ENCODE measurements at regions not wholly inside any gene's neighbourhood (a gene's known extent, or its start where the extent isn't known, plus 50 kb on each side); places are given as distances from the start of the nearest gene placed in this dataset.

DNA sequence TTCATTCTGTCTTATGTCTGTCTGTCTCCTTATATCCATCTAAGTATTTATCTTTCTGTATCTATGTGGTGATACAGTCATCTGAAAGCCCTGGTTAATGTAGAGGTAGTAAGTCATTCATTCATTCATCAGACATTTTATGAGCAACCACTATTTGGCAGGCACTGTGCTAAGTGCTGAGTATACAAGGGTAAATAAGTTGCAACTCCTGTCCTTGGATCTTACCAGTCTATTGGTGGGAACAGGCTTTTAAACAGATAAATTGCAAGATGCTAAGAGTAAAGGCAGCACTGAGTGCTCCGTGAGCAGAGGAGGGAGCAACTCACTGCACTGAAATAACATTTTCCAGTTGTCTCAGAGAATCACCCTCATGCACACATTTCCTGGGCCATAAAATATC lies 68.6 kb downstream of the TMEM30B start:
- H3K4me3 ChIP-seq (ENCODE audit: low read length), result no peak overlapping the region
- no peaks in the 10 kb centered on the region for H3K4me1 ChIP-seq (ENCODE audit: control insufficient read depth, insufficient read depth, low read length)
- H3K9ac ChIP-seq (ENCODE audit: low read length), result no peak overlapping the region
- no peaks in the 10 kb centered on the region for H3K36me3 ChIP-seq (ENCODE audit: control insufficient read depth, insufficient read depth, low read length)
- H3K27me3 ChIP-seq (ENCODE audit: control insufficient read depth, insufficient read depth, low read length), result no peaks in the 10 kb centered on the region
- H3K27ac ChIP-seq (ENCODE audit: low read depth, low read length), result no peak overlapping the region

DNA sequence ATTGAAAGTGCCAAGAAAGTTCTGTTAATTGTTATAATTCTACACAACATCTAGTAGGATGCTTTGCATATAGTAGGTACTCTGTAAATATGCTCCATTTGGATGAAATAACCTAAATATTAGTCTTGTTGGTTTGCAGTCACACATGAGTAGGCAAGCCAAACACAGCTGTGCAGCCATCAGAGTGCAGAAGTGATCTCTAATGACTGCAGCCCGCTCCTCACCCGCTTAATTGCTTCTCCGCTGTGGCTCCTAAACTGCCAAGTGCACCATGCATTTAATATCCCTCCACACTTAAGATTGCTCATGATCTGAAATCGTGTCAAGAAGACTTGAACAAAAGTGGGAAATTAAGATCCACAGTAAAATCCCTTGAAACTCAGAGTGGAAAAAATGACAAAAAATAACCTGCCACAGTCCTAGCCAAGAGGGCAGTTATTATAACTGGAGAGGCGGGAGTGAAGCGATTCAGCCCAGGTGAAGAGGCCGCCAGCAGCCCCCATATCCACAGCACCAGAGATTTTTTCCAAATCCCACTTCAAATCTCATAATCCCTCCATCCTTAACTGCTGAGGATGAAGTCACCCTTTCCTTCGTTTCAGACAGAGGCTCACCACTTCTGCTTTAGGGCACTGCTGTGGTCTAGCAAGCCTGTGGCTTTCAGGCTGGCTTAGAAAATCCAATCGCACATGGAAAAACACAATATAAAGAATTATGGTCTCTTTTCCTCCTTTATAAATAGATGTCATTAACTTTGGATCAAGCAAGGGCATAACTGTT lies 69.5 kb downstream of the TMEM30B start:
- no peaks in the 10 kb centered on the region for H3K4me1 ChIP-seq (ENCODE audit: control insufficient read depth, insufficient read depth, low read length)
- no peaks in the 10 kb centered on the region for H3K36me3 ChIP-seq (ENCODE audit: control insufficient read depth, insufficient read depth, low read length)
- H3K4me3 ChIP-seq (ENCODE audit: low read length), result no peak overlapping the region
- H3K27ac ChIP-seq (ENCODE audit: low read depth, low read length), result no peak overlapping the region
- no peak overlapping the region for H3K9ac ChIP-seq (ENCODE audit: low read length)
- no peaks in the 10 kb centered on the region for H3K27me3 ChIP-seq (ENCODE audit: control insufficient read depth, insufficient read depth, low read length)

DNA sequence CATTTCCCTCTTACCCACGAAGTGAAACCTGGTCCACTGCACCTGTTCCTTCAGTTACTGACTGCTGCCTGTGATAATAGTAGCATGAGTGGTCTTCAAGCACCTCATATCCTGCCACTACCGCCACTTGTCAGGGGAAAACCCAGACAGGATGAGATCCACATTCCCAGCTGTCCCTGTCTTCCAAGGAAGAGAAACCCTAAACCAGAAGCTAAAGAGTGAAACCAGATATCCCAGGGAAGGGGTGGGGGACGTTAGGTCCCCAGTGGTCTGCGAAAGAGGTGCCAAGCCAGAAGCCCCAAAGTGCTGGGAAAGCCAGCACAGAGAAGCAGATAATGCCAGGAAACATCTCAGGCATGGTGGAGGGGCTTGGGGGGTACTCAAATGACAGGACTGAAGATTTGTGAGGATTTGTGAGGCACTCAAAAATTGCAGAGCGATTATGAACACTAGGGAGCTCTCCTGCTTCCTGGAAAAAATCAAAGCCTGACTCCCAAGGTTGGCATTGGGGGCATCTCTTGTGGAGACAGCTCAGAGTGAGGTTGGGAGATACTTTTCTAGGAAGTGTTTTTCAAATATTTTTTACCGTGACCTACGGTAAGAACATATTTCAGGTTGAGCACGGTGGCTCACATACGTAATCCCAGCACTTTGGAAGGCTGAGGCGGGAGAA lies 77.9 kb downstream of the TMEM30B start:
- Histone ChIP-seq H3K4me3 (ENCODE audit: low read length) (no peak overlapping the region), H3K27ac (ENCODE audit: low read depth, low read length) (no peak overlapping the region), H3K27me3 (ENCODE audit: control insufficient read depth, insufficient read depth, low read length) (no peaks in the 10 kb centered on the region), H3K9ac (ENCODE audit: low read length) (no peak overlapping the region), H3K4me1 (ENCODE audit: control insufficient read depth, insufficient read depth, low read length) (no peaks in the 10 kb centered on the region), H3K36me3 (ENCODE audit: control insufficient read depth, insufficient read depth, low read length) (no peaks in the 10 kb centered on the region)

DNA sequence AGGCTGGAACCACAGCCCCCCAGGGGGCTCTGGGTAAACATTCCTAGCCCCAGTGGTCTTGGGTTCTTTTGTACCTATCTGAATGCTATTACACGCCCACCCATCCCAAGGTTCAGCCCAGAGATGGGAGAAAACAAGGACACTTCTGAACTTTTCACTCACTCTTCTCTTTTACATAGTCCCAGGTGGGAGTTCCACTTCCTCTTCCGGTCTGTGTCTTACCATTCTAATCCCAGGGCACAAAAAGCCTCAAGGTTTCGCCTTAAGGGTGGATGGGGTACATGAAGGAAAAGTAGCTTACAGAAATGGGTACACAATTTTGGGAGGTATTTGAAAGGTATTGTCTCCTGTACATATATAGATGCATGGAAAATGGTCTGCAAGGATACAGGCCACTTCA lies 79.0 kb downstream of the TMEM30B start:
- H3K4me3 ChIP-seq (ENCODE audit: low read length), result no peak overlapping the region
- H3K9ac ChIP-seq (ENCODE audit: low read length), result no peak overlapping the region
- H3K36me3 ChIP-seq (ENCODE audit: control insufficient read depth, insufficient read depth, low read length), result no peaks in the 10 kb centered on the region
- no peaks in the 10 kb centered on the region for H3K4me1 ChIP-seq (ENCODE audit: control insufficient read depth, insufficient read depth, low read length)
- H3K27me3 ChIP-seq (ENCODE audit: control insufficient read depth, insufficient read depth, low read length), result no peaks in the 10 kb centered on the region
- H3K27ac ChIP-seq (ENCODE audit: low read depth, low read length), result no peak overlapping the region

DNA sequence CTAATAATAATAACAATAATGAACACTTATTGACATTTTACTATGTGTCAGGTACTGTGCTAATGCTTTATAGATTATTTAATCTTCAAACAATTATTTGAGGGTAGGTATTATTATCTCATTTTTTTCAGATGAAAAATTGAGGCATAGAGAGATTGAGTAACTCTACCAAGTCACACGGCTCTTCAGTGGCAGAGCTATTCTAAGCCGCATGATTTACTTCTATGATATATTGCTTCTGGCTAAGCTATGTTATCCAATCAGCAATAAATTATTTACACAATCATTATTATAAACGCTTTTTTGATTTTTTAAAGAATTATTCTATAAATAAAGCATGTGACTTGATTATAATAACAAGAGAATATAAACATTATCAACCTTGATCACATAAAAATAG lies 80.0 kb downstream of the TMEM30B start:
- Histone ChIP-seq H3K36me3 (ENCODE audit: control insufficient read depth, insufficient read depth, low read length) (no peaks in the 10 kb centered on the region), H3K9ac (ENCODE audit: low read length) (no peak overlapping the region), H3K27ac (ENCODE audit: low read depth, low read length) (no peak overlapping the region), H3K4me1 (ENCODE audit: control insufficient read depth, insufficient read depth, low read length) (no peaks in the 10 kb centered on the region), H3K4me3 (ENCODE audit: low read length) (no peak overlapping the region), H3K27me3 (ENCODE audit: control insufficient read depth, insufficient read depth, low read length) (no peaks in the 10 kb centered on the region)

DNA sequence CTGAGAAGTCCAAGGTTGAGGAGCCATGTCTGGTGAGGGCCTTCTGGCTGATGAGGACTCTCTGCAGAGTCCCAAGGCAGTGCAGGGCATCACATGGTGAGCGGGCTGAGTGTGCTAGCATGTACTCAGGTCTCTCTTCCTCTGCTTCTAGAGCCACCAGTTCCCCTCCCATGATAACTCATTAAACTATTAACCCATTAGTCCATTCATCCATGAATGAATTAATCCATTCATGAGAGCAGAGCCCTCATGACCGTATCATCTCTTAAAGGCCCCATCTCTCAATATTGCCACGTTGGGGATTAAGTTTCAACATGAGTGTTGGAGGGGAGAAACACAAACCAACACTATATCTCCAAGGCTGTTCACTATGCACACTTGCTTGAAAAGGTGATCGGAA lies 83.7 kb downstream of the TMEM30B start:
- Histone ChIP-seq H3K4me1 (ENCODE audit: control insufficient read depth, insufficient read depth, low read length) (no peaks in the 10 kb centered on the region), H3K4me3 (ENCODE audit: low read length) (no peak overlapping the region), H3K27ac (ENCODE audit: low read depth, low read length) (no peak overlapping the region), H3K36me3 (ENCODE audit: control insufficient read depth, insufficient read depth, low read length) (no peaks in the 10 kb centered on the region), H3K27me3 (ENCODE audit: control insufficient read depth, insufficient read depth, low read length) (no peaks in the 10 kb centered on the region), H3K9ac (ENCODE audit: low read length) (no peak overlapping the region)

DNA sequence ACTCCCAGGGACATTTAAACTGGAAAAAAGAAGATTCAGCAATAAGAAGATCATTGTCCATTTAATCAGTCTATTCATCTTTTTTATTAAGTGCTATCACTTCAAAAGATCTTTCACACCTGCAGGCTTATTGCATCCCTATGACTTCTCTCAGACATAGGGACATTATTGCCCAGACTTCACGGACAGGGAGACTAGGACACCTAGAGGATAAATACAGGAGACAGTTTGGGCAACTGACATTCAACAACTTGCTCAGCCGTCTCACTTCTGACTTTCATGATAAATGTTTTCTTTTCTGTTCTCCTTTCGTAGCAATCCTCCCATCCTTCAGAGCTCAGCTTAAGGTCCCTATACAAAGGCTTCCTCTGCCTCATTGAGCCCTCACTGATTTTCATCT lies 84.3 kb downstream of the TMEM30B start:
- no peak overlapping the region for H3K4me3 ChIP-seq (ENCODE audit: low read length)
- no peaks in the 10 kb centered on the region for H3K27me3 ChIP-seq (ENCODE audit: control insufficient read depth, insufficient read depth, low read length)
- H3K27ac ChIP-seq (ENCODE audit: low read depth, low read length), result no peak overlapping the region
- no peak overlapping the region for H3K9ac ChIP-seq (ENCODE audit: low read length)
- H3K4me1 ChIP-seq (ENCODE audit: control insufficient read depth, insufficient read depth, low read length), result no peaks in the 10 kb centered on the region
- H3K36me3 ChIP-seq (ENCODE audit: control insufficient read depth, insufficient read depth, low read length), result no peaks in the 10 kb centered on the region

DNA sequence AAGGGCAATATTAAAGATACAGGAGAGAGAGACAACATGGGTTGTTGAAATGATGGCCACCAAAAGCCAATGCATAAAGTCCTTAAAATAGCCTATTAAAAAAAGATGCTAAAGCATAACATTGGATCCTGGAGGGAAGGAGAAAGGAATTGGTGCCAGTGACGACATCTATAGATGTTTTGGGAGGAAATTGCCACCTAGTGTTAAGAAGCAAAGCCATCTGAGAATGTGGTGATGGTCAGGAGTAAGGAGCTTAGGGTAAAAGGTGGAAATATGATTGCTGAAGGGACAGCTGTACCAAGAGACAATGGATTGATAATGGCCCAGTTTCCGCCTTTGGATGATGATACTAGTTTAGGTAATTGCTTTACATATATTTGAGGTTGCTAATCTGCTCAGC lies 85.1 kb downstream of the TMEM30B start:
- no peak overlapping the region for H3K9ac ChIP-seq (ENCODE audit: low read length)
- H3K27me3 ChIP-seq (ENCODE audit: control insufficient read depth, insufficient read depth, low read length), result no peaks in the 10 kb centered on the region
- no peak overlapping the region for H3K4me3 ChIP-seq (ENCODE audit: low read length)
- no peaks in the 10 kb centered on the region for H3K4me1 ChIP-seq (ENCODE audit: control insufficient read depth, insufficient read depth, low read length)
- no peak overlapping the region for H3K27ac ChIP-seq (ENCODE audit: low read depth, low read length)
- no peaks in the 10 kb centered on the region for H3K36me3 ChIP-seq (ENCODE audit: control insufficient read depth, insufficient read depth, low read length)

DNA sequence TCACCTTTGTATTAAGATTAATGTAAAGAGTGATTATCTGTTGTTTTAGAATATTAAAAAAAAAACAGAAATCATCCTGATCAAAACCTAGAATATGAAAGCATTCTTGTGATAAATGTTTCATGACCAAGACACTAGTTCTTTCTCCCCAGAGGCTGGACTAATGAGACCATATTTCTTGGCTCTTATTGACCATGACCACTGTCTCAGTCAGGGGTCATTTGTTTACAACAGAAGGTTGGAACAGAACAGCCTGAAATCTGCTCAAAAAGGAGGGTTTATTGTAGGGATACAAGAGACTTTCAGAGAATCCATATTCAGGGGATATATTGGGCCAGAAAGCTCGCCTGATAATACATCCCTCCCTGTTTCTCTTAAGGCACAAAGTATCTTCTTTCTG lies 87.7 kb downstream of the TMEM30B start:
- Histone ChIP-seq H3K4me1 (ENCODE audit: control insufficient read depth, insufficient read depth, low read length) (no peaks in the 10 kb centered on the region), H3K4me3 (ENCODE audit: low read length) (no peak overlapping the region), H3K27me3 (ENCODE audit: control insufficient read depth, insufficient read depth, low read length) (no peaks in the 10 kb centered on the region), H3K9ac (ENCODE audit: low read length) (no peak overlapping the region), H3K36me3 (ENCODE audit: control insufficient read depth, insufficient read depth, low read length) (no peaks in the 10 kb centered on the region), H3K27ac (ENCODE audit: low read depth, low read length) (no peak overlapping the region)

DNA sequence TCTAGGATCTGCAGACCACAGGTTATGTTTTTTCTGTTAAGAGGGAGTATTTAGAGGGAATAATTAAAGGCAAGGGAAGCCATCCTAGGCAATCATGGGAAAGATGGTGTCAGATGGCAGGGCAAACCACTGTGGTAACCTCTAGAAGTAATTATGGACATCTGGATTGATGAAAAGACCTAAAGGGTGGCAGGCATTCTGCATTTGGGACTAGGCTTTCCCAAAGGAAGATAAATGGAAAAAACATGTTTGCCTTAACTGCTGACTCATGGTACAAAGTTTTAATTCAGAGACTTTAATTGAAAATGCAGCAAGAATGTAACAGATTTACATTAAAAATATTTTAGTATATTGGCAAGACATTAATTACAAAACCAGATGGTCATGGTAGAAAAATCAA lies 88.1 kb downstream of the TMEM30B start:
- H3K9ac ChIP-seq (ENCODE audit: low read length), result no peak overlapping the region
- H3K4me3 ChIP-seq (ENCODE audit: low read length), result no peak overlapping the region
- H3K36me3 ChIP-seq (ENCODE audit: control insufficient read depth, insufficient read depth, low read length), result no peaks in the 10 kb centered on the region
- no peaks in the 10 kb centered on the region for H3K27me3 ChIP-seq (ENCODE audit: control insufficient read depth, insufficient read depth, low read length)
- H3K4me1 ChIP-seq (ENCODE audit: control insufficient read depth, insufficient read depth, low read length), result no peaks in the 10 kb centered on the region
- H3K27ac ChIP-seq (ENCODE audit: low read depth, low read length), result no peak overlapping the region

DNA sequence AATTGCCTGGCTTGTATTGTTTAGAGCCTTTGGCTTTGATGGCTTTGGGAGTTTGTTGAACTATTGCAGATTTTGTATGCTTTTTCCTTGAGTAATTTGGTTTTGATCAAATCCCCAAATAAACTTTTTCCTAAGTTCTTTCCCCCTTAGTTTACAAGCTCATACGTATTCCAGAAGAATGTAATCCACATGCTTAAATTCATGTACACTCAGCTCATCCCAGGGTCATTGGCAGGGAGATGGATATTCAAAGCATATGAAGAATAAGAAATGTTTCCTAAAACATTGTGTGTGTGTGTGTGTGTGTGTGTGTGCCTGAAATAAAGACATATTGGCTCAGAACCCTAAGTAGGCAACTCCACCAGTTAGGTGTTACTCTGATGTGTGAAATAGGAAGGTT lies 89.4 kb downstream of the TMEM30B start:
- Histone ChIP-seq H3K4me1 (ENCODE audit: control insufficient read depth, insufficient read depth, low read length) (no peaks in the 10 kb centered on the region), H3K9ac (ENCODE audit: low read length) (no peak overlapping the region), H3K36me3 (ENCODE audit: control insufficient read depth, insufficient read depth, low read length) (no peaks in the 10 kb centered on the region), H3K27ac (ENCODE audit: low read depth, low read length) (no peak overlapping the region), H3K27me3 (ENCODE audit: control insufficient read depth, insufficient read depth, low read length) (no peaks in the 10 kb centered on the region), H3K4me3 (ENCODE audit: low read length) (no peak overlapping the region)

DNA sequence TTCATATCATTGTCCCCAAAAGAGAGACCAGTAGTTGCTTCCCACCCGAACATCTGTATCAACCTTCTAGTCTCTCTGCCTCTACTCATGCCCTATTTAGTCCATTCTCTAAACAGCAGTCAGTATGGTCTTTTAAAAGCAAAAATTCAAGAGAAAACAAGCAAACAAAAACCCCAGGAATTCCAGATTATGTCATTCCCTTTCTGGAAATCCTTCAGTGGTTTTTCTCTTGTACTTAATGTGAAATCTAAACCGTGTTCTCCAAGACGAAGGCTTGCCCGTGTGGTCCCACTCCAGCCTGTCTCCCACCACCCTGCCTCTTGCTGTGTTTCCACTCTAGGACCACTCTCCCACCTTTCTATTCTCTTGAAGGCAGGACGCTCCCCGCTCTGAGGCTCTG lies 90.8 kb downstream of the TMEM30B start:
- no peaks in the 10 kb centered on the region for H3K27me3 ChIP-seq (ENCODE audit: control insufficient read depth, insufficient read depth, low read length)
- no peak overlapping the region for H3K27ac ChIP-seq (ENCODE audit: low read depth, low read length)
- H3K9ac ChIP-seq (ENCODE audit: low read length), result no peak overlapping the region
- H3K4me1 ChIP-seq (ENCODE audit: control insufficient read depth, insufficient read depth, low read length), result no peaks in the 10 kb centered on the region
- no peak overlapping the region for H3K4me3 ChIP-seq (ENCODE audit: low read length)
- H3K36me3 ChIP-seq (ENCODE audit: control insufficient read depth, insufficient read depth, low read length), result no peaks in the 10 kb centered on the region
